ENCODE measurements at regions not wholly inside any gene's neighbourhood (a gene's known extent, or its start where the extent isn't known, plus 50 kb on each side); places are given as distances from the start of the nearest gene placed in this dataset.

- DNase-seq (ENCODE audit: insufficient read length, low spot score), result no peak
- no peak for TF ChIP-seq CTCF (IDR thresholded peaks at IDR 0.05; ENCODE audit: insufficient read depth, missing control alignments)
- no peak for FAIRE-seq
Observed at GRCh38 chr14:88993946-88994345, 169.5 kb downstream of the TTC8 start.

GRCh38 chr14:88995437-88996198 lies 171.2 kb downstream of the TTC8 start:
- no peak for TF ChIP-seq CTCF (IDR thresholded peaks at IDR 0.05; ENCODE audit: insufficient read depth, missing control alignments)
- DNase-seq (ENCODE audit: insufficient read length, low spot score) (no peak), FAIRE-seq (no peak)

- FAIRE-seq (no peak), DNase-seq (ENCODE audit: insufficient read length, low spot score) (no peak)
- no peak for TF ChIP-seq CTCF (IDR thresholded peaks at IDR 0.05; ENCODE audit: insufficient read depth, missing control alignments)
Observed at GRCh38 chr14:88998027-88998426, 173.6 kb downstream of the TTC8 start.

- no peak for TF ChIP-seq CTCF (IDR thresholded peaks at IDR 0.05; ENCODE audit: insufficient read depth, missing control alignments)
Observed at GRCh38 chr14:88999137-88999536, 174.7 kb downstream of the TTC8 start.

GRCh38 chr14:89000007-89000942 lies 175.8 kb downstream of the TTC8 start:
- TF ChIP-seq CTCF (IDR thresholded peaks at IDR 0.05; ENCODE audit: insufficient read depth, missing control alignments), result no peak
- FAIRE-seq (no peak), DNase-seq (ENCODE audit: insufficient read length, low spot score) (no peak)

More at GRCh38 chr14:88999137-88999536, 174.7 kb downstream of the TTC8 start:
- FAIRE-seq (no peak), DNase-seq (ENCODE audit: insufficient read length, low spot score) (no peak)

GRCh38 chr14:89004166-89004565 lies 179.7 kb downstream of the TTC8 start:
- FAIRE-seq (no peak), DNase-seq (ENCODE audit: insufficient read length, low spot score) (no peak)
- TF ChIP-seq CTCF (IDR thresholded peaks at IDR 0.05; ENCODE audit: insufficient read depth, missing control alignments), result no peak

Data from D721Med (cell line).